CD4-positive, alpha-beta T cell treated with Interferon alpha-2 for 1 hour (primary cell): ENCODE measurements at regions not wholly inside any gene's neighbourhood (a gene's known extent, or its start where the extent isn't known, plus 50 kb on each side); places are given as distances from the start of the nearest gene placed in this dataset.
"Not testable (repeated sequence)": the region's sequence is repeated elsewhere in the genome, so short reads cannot be mapped to it uniquely, and the experiment has no call there.

ENCODE experiments used
- DNase-seq, 2 donors: peaks; one replicate each; pipeline ENCODE4 v3.0.0-alpha.2; 2020 to 2022

GRCh38 chr9:84054341-84055010, 73.9 kb downstream of the RMI1 start:
- no peak for DNase-seq

GRCh38 chr9:84057662-84058061, 77.1 kb downstream of the RMI1 start:
- DNase-seq, result no peak

GRCh38 chr9:84059936-84060335, 79.3 kb downstream of the RMI1 start:
- no peak for DNase-seq

- no peak for DNase-seq
These were observed 81.1 kb downstream of the RMI1 start for GRCh38 chr9:84061613-84062193.

GRCh38 chr9:84062538-84062937, 81.9 kb downstream of the RMI1 start:
- DNase-seq, result no peak

- no peak for DNase-seq
These were observed 87.2 kb downstream of the RMI1 start for GRCh38 chr9:84067821-84068220.

- DNase-seq, result no peak
These were observed 88.3 kb downstream of the RMI1 start for GRCh38 chr9:84068872-84069271.

- DNase-seq, result no peak
These were observed 90.0 kb downstream of the RMI1 start for GRCh38 chr9:84070590-84070989.

GRCh38 chr9:84072621-84073180, 92.1 kb downstream of the RMI1 start:
- no peak for DNase-seq

- no peak for DNase-seq
These were observed 94.4 kb downstream of the RMI1 start for GRCh38 chr9:84075004-84075403.

GRCh38 chr9:84076384-84076783, 95.8 kb downstream of the RMI1 start:
- DNase-seq, result no peak

- not testable (repeated sequence) for DNase-seq
These were observed 97.2 kb downstream of the RMI1 start for GRCh38 chr9:84077816-84078215.

- no peak for DNase-seq
These were observed 99.4 kb downstream of the RMI1 start for GRCh38 chr9:84079994-84080393.

GRCh38 chr9:84101964-84102632, 121.5 kb downstream of the RMI1 start:
- no peak for DNase-seq

- DNase-seq, result no peak
These were observed 123.2 kb downstream of the RMI1 start for GRCh38 chr9:84103651-84104377.

GRCh38 chr9:84107081-84107480, 126.5 kb downstream of the RMI1 start:
- no peak for DNase-seq

GRCh38 chr9:84107995-84108394, 127.4 kb downstream of the RMI1 start:
- no peak for DNase-seq

GRCh38 chr9:84111726-84112125, 131.1 kb downstream of the RMI1 start:
- no peak for DNase-seq

- DNase-seq, result no peak
These were observed 141.5 kb downstream of the RMI1 start for GRCh38 chr9:84121991-84122523.

GRCh38 chr9:84122572-84122971, 142.0 kb downstream of the RMI1 start:
- DNase-seq, result no peak

GRCh38 chr9:84123648-84124406, 143.2 kb downstream of the RMI1 start:
- no peak for DNase-seq

- no peak for DNase-seq
These were observed 144.4 kb downstream of the RMI1 start for GRCh38 chr9:84125046-84125445.
